ENCODE measurements at regions not wholly inside any gene's neighbourhood (a gene's known extent, or its start where the extent isn't known, plus 50 kb on each side); places are given as distances from the start of the nearest gene placed in this dataset.
"Not testable (repeated sequence)": the region's sequence is repeated elsewhere in the genome, so short reads cannot be mapped to it uniquely, and the experiment has no call there.

DNA sequence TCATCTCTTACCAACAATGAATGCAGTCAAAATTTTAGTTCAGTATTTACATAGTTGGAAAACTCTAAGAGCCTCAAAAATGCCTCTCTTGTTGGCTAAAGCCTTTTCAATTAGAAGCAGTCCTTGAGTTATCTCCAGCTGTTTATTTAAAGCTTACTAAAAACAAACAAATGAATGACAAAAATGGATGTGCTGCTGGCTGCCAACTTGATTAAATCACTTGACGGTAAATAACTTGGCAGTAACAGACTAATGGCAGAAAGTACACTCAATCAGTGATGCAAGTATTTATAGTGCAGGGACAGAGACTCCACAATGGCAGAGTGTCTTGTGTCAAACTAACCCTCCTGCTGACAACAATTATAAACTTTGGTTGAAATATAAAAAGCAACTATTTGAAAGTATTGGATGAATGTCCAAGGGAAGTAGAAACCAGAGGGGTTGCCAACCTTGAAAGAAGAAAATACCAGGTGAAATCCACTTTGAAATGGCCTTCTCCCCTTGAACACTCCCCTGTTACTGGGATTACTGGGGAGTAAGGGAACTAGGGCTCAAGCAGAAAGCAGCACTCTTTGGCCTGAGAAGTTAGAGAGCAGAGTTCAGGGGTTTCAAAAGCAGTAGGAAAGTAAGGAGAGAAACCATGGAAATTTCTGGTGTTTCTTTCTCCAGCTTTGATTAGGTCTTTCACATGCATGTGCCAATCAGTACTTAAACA, 245.2 kb upstream of the SPHKAP start:
- no peak overlapping the region for H3K4me3 ChIP-seq (replicated peaks; ENCODE audit: low read depth, low read length)
- TF ChIP-seq, protein P1, sequence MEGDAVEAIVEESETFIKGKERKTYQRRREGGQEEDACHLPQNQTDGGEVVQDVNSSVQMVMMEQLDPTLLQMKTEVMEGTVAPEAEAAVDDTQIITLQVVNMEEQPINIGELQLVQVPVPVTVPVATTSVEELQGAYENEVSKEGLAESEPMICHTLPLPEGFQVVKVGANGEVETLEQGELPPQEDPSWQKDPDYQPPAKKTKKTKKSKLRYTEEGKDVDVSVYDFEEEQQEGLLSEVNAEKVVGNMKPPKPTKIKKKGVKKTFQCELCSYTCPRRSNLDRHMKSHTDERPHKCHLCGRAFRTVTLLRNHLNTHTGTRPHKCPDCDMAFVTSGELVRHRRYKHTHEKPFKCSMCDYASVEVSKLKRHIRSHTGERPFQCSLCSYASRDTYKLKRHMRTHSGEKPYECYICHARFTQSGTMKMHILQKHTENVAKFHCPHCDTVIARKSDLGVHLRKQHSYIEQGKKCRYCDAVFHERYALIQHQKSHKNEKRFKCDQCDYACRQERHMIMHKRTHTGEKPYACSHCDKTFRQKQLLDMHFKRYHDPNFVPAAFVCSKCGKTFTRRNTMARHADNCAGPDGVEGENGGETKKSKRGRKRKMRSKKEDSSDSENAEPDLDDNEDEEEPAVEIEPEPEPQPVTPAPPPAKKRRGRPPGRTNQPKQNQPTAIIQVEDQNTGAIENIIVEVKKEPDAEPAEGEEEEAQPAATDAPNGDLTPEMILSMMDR (IDR thresholded peaks at IDR 0.05; ENCODE audit: low read length, missing control alignments), result no peak
- DNase-seq (ENCODE audit: low read depth), result no peak

DNA sequence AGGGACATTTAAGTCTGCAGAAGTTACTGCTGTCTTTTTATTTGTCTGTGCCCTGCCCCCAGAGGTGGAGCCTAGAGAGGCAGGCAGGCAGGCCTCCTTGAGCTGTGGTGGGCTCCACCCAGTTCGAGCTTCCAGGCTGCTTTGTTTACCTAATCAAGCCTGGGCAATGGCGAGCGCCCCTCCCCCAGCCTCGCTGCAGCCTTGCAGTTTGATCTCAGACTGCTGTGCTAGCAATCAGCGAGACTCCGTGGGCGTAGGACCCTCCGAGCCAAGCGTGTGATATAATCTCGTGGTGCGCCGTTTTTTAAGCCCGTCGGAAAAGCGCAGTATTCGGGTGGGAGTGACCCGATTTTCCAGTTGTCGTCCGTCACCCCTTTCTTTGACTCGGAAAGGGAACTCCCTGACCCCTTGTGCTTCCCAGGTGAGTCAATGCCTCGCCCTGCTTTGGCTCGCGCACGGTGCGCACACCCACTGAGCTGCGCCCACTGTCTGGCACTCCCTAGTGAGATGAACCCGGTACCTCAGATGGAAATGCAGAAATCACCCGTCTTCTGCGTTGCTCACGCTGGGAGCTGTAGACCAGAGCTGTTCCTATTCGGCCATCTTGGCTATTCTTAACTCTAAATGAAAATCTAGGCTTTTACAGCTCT, 244.0 kb upstream of the SPHKAP start:
- H3K4me3 ChIP-seq (replicated peaks; ENCODE audit: low read depth, low read length); DNase-seq (ENCODE audit: low read depth): not testable (repeated sequence)

DNA sequence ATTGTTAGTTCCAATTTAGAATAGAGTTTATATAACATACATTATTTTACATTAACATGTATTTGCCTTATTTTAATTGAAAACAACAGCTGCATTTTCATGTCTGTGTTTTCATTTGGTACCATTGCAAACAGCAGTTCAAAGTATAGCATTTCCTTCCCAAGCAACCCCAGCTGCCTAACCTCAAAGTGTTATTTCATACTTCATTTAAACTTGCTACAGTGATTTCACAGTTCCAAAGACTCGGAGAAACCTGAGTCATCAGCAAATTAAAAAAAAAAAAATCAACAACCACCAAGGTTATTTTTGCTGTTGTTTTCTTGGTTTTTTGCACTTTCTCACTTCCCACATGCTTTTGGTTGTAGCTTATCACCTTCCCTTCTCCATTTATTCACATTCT, 236.5 kb upstream of the SPHKAP start:
- TF ChIP-seq, protein P1 (IDR thresholded peaks at IDR 0.05; ENCODE audit: low read length, missing control alignments), result no peak
- H3K4me3 ChIP-seq (replicated peaks; ENCODE audit: low read depth, low read length), result no peak overlapping the region
- DNase-seq (ENCODE audit: low read depth), result no peak

DNA sequence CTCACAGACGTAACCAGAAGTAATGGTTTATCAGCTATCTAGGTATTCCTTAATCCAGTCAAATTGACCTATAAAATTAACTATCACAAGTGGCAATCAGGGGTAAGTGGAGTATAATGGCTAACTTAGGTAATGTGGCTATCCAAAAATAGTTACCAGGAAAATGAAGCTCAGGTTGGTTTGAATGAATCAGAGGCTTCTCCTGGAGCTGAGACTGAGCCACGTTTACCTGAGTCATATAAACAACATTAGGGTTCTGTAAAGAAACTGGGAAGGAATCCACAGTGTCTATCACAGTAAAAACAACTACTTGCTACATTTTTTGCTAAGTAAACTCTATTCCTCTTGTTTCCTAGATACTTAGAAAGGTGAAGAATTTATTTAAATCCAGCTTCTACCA, 236.0 kb upstream of the SPHKAP start:
- no peak for DNase-seq (ENCODE audit: low read depth)
- TF ChIP-seq, protein P1 (IDR thresholded peaks at IDR 0.05; ENCODE audit: low read length, missing control alignments), result no peak
- H3K4me3 ChIP-seq (replicated peaks; ENCODE audit: low read depth, low read length), result no peak overlapping the region

DNA sequence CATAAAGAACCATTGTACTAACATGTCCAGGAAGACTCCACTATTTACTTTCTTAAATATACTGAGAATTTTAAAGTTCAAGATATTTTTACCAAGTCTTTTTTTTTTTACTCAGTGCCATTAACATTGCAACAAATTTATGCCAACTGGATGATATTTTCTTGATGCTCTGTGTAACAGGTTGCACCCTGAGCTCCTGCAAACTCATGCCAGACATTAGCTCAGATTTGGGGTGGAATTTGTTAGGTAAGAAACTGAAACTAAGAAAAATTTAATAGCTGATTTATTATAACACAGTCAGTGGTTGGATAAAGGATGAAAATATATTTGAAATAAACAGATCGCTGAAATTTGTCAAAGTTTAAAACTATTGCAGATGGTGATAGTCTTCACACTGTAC, 228.6 kb upstream of the SPHKAP start:
- no peak for DNase-seq (ENCODE audit: low read depth)
- no peak overlapping the region for H3K4me3 ChIP-seq (replicated peaks; ENCODE audit: low read depth, low read length)

DNA sequence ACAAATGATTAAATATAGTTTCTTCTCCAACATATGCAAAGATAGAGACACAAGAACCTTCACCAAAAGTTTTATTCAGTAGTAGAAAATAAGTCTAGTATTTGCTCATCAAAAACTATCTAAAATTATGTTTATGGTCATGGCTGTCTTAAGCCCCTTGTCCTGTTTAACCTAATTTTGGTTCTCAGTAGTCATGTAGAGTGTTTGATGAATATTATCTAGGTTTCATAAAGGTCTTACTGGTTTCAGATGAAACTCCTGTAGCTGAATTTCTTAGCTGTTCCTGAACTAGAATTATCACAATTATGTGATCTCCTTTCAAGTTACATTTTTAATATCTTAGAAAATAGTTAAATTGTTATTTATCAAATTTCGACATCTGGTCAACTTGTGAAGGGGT, 228.0 kb upstream of the SPHKAP start:
- no peak overlapping the region for H3K4me3 ChIP-seq (replicated peaks; ENCODE audit: low read depth, low read length)
- no peak for DNase-seq (ENCODE audit: low read depth)
- TF ChIP-seq, protein P1 (IDR thresholded peaks at IDR 0.05; ENCODE audit: low read length, missing control alignments), result no peak

More for the DNA sequence above, 228.6 kb upstream of the SPHKAP start:
- TF ChIP-seq, protein P1 (IDR thresholded peaks at IDR 0.05; ENCODE audit: low read length, missing control alignments), result no peak

DNA sequence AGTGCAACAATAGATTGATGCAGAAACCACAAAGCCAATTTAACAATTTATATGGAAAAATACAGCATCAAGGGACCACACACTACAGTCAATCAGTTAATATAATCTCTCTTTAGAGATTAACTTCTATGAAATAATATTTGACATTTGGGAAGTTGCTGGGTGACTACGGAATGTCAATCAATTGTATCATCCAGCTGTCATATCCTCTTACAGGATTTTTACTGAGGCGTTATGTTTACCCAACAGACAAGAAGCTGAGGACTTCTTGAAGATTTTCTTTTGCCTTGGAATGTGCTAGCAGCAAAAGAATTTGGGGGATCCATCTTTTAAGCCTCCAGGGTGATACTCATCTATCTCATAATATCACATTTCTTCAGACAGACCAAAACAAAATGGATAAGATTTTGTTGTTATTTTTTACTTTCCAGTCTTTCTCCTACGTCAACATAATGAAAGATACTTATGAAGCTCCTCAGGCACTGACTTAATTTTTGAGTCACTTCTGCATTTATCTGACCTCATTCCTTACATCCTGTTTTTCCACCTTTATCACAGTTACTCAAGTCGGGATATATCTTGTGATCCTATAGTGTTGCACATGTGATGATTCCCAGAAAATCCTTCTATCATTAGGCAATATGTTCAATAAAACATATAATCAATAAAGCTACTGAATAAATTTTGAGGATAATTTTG, 227.2 kb upstream of the SPHKAP start:
- TF ChIP-seq, protein P1 (IDR thresholded peaks at IDR 0.05; ENCODE audit: low read length, missing control alignments), result no peak
- no peak overlapping the region for H3K4me3 ChIP-seq (replicated peaks; ENCODE audit: low read depth, low read length)
- DNase-seq (ENCODE audit: low read depth), result no peak

Measured in fibroblast of pulmonary artery (primary cell).